PC-3 (cell line): ENCODE measurements at regions not wholly inside any gene's neighbourhood (a gene's known extent, or its start where the extent isn't known, plus 50 kb on each side); places are given as distances from the start of the nearest gene placed in this dataset.

Experiments
- EZH2 ChIP-seq: fragments of 300-600 bp; sonication (generic); IDR thresholded peaks from one replicate; pipeline ENCODE4 v1.6.1; 2017; ENCODE audit warnings: antibody characterized with exemption, mild to moderate bottlenecking, low read length; ENCODE audit not compliant: unreplicated experiment
- TF ChIP-seq, protein P1 (sequence below): fragments of 300-600 bp; sonication (generic); conservative IDR thresholded peaks from 2 replicates; pipeline ENCODE4 v1.5.1; 2017; ENCODE audit warnings: antibody characterized with exemption, low read depth, mild to moderate bottlenecking, low read length

DNA sequence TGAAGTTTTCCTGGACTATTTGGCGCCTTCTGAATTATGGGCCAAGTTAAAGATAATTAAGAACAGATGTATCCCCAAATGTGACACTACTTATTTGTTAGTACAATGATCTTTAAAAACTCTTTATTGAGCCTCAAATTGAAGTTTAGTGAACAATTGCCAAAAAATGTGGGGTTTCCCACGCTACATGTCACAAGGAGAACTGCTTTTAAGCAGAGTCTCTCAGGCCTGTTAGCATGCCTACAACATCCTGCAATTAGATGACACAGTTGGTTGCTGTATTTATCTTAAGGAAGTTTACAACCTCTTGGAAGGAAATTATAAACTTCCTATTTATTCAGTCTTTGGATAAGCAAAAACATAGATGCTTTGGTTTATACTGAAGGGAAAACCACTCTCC, 733.0 kb downstream of the TNS3 start:
- TF ChIP-seq, protein P1, sequence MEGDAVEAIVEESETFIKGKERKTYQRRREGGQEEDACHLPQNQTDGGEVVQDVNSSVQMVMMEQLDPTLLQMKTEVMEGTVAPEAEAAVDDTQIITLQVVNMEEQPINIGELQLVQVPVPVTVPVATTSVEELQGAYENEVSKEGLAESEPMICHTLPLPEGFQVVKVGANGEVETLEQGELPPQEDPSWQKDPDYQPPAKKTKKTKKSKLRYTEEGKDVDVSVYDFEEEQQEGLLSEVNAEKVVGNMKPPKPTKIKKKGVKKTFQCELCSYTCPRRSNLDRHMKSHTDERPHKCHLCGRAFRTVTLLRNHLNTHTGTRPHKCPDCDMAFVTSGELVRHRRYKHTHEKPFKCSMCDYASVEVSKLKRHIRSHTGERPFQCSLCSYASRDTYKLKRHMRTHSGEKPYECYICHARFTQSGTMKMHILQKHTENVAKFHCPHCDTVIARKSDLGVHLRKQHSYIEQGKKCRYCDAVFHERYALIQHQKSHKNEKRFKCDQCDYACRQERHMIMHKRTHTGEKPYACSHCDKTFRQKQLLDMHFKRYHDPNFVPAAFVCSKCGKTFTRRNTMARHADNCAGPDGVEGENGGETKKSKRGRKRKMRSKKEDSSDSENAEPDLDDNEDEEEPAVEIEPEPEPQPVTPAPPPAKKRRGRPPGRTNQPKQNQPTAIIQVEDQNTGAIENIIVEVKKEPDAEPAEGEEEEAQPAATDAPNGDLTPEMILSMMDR = no peak
- TF ChIP-seq EZH2 = no peak
